ENCODE measurements at regions not wholly inside any gene's neighbourhood (a gene's known extent, or its start where the extent isn't known, plus 50 kb on each side); places are given as distances from the start of the nearest gene placed in this dataset.
"Not testable (repeated sequence)": the region's sequence is repeated elsewhere in the genome, so short reads cannot be mapped to it uniquely, and the experiment has no call there.

DNA sequence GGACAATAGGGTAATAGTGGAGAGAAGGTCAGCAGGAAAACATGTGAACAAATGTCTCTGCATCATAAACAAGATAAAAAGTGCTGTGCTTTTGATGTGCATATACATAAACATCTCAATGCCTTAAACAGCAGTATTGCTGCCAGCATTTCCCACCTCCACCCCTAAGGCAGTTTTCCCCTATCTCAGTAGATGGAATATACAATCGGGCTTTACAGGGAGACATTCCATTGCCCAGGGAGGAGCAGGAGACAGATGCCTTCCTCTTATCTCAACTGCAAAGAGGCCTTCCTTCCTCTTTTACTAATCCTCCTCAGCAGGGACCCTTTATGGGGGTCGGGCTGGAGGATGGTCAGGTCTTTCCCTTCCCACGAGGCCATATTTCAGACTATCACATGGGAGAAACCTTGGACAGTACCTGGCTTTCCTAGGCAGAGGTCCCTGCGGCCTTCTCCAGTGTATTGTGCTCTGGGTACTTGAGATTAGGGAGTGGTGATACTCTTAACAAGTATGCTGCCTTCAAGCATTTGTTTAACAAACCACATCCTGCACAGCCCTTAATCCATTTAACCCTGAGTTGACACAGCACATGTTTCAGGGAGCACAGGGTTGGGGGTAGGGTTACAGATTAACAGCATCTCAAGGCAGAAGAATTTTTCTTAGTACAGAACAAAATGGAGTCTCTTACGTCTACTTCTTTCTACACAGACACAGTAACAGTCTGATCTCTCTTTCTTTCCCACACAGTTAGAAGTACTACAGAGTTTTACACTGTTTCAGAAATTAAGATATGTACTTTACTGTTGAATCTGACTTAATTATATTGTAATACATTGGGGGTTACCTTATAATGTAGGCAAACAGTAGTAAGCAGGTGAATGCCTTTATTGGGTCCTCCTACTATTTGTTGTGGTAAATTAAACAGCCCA lies 189.4 kb downstream of the ALX1 start:
- peak overlapping the region; percentile 37 to 46 for H3K4me3 ChIP-seq (ENCODE audit: low read length in 2 of 2)
- peak overlapping the region; percentile 6 to 36 for H3K27ac ChIP-seq (ENCODE audit: low read depth in 1 of 2, low read length in 1 of 2)
- not testable (repeated sequence) for H3K27me3 ChIP-seq (ENCODE audit: control insufficient read depth in 2 of 2, insufficient read depth in 1 of 2, low read length in 1 of 2); H3K4me1 ChIP-seq (ENCODE audit: control insufficient read depth in 2 of 2, insufficient read depth in 2 of 2, low read length in 2 of 2); H3K36me3 ChIP-seq (ENCODE audit: control insufficient read depth in 2 of 2, insufficient read depth in 2 of 2, low read length in 1 of 2); H3K9me3 ChIP-seq (ENCODE audit: control insufficient read depth in 2 of 2, insufficient read depth in 1 of 2, low read length in 1 of 2)
- WGBS = 17% methylated on average over 5 of the region's 5 CpGs
- peak in 4 of 9 donors; percentile 7 to 61 (median 24) for DNase-seq (ENCODE audit: low read depth in 6 of 9, low spot score in 9 of 9)

- not testable (repeated sequence) for H3K27me3 ChIP-seq (ENCODE audit: control insufficient read depth in 2 of 2, insufficient read depth in 1 of 2, low read length in 1 of 2); H3K36me3 ChIP-seq (ENCODE audit: control insufficient read depth in 2 of 2, insufficient read depth in 2 of 2, low read length in 1 of 2); H3K27ac ChIP-seq (ENCODE audit: low read depth in 1 of 2, low read length in 1 of 2); H3K9me3 ChIP-seq (ENCODE audit: control insufficient read depth in 2 of 2, insufficient read depth in 1 of 2, low read length in 1 of 2); H3K4me1 ChIP-seq (ENCODE audit: control insufficient read depth in 2 of 2, insufficient read depth in 2 of 2, low read length in 2 of 2); H3K4me3 ChIP-seq (ENCODE audit: low read length in 2 of 2); DNase-seq (ENCODE audit: low read depth in 6 of 9, low spot score in 9 of 9)
- 96% methylated on average over 1 of the region's 1 CpG for WGBS
These were observed 195.3 kb downstream of the ALX1 start for GRCh38 chr12:85475277-85475676.

- no peak overlapping the region for H3K27ac ChIP-seq (ENCODE audit: low read depth in 1 of 2, low read length in 1 of 2)
- no peak overlapping the region for H3K4me3 ChIP-seq (ENCODE audit: low read length in 2 of 2)
- no peaks in the 10 kb centered on the region for H3K36me3 ChIP-seq (ENCODE audit: control insufficient read depth in 2 of 2, insufficient read depth in 2 of 2, low read length in 1 of 2)
- no peaks in the 10 kb centered on the region for H3K9me3 ChIP-seq (ENCODE audit: control insufficient read depth in 2 of 2, insufficient read depth in 1 of 2, low read length in 1 of 2)
- H3K27me3 ChIP-seq (ENCODE audit: control insufficient read depth in 2 of 2, insufficient read depth in 1 of 2, low read length in 1 of 2) = no peaks in the 10 kb centered on the region
- DNase-seq (ENCODE audit: low read depth in 6 of 9, low spot score in 9 of 9) = no peak
- H3K4me1 ChIP-seq (ENCODE audit: control insufficient read depth in 2 of 2, insufficient read depth in 2 of 2, low read length in 2 of 2) = no peaks in the 10 kb centered on the region
These were observed 196.7 kb downstream of the ALX1 start for GRCh38 chr12:85476756-85477155.

DNA sequence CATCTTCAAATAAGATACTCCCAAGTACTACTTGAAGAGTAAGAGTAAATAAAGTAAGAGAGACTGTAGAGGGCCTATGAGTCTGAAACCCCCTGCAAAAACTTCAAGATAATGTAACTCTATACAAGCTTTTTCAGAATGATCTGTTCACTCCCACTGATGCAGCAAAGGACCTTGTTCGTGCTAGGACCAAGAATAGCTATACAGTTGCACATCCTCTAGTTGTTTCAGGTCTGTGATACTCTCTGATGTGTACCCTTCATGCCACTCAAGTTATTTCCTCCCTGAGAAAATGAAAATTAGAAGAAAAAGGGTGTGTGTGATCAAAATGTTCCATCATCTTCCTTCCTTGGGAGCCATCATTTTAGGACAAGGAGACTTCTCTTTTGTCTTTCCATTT lies 204.4 kb downstream of the ALX1 start:
- H3K9me3 ChIP-seq (ENCODE audit: control insufficient read depth in 2 of 2, insufficient read depth in 1 of 2, low read length in 1 of 2) = no peaks in the 10 kb centered on the region
- DNase-seq (ENCODE audit: low read depth in 6 of 9, low spot score in 9 of 9) = no peak
- 97% methylated on average over 1 of the region's 1 CpG for WGBS
- H3K27me3 ChIP-seq (ENCODE audit: control insufficient read depth in 2 of 2, insufficient read depth in 1 of 2, low read length in 1 of 2) = no peaks in the 10 kb centered on the region
- H3K36me3 ChIP-seq (ENCODE audit: control insufficient read depth in 2 of 2, insufficient read depth in 2 of 2, low read length in 1 of 2) = no peaks in the 10 kb centered on the region
- no peak overlapping the region for H3K4me3 ChIP-seq (ENCODE audit: low read length in 2 of 2)
- H3K4me1 ChIP-seq (ENCODE audit: control insufficient read depth in 2 of 2, insufficient read depth in 2 of 2, low read length in 2 of 2) = no peaks in the 10 kb centered on the region
- H3K27ac ChIP-seq (ENCODE audit: low read depth in 1 of 2, low read length in 1 of 2) = no peak overlapping the region

DNA sequence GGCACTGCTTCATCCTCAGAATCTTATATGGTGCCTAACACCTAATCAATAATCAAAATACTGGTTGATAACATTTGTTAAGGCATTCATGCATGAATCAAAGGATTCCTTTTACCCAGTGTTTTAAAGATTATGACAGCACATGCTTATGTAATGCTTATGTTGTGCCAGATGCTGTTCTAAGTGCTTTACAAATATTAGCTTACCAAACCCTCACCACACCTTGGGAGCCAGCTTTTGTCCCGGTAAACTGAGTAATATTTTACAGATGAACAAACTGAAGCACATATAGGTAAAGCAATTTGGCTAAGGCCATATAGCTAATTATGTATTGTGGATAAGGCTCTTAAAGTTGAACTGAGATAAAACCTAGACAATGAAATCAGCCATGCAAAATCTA lies 209.2 kb downstream of the ALX1 start:
- Histone ChIP-seq H3K27me3 (ENCODE audit: control insufficient read depth in 2 of 2, insufficient read depth in 1 of 2, low read length in 1 of 2) (no peaks in the 10 kb centered on the region), H3K36me3 (ENCODE audit: control insufficient read depth in 2 of 2, insufficient read depth in 2 of 2, low read length in 1 of 2) (no peaks in the 10 kb centered on the region), H3K4me1 (ENCODE audit: control insufficient read depth in 2 of 2, insufficient read depth in 2 of 2, low read length in 2 of 2) (no peaks in the 10 kb centered on the region), H3K9me3 (ENCODE audit: control insufficient read depth in 2 of 2, insufficient read depth in 1 of 2, low read length in 1 of 2) (no peaks in the 10 kb centered on the region), H3K4me3 (ENCODE audit: low read length in 2 of 2) (no peak overlapping the region), H3K27ac (ENCODE audit: low read depth in 1 of 2, low read length in 1 of 2) (no peak overlapping the region)
- WGBS = 99% methylated on average over 1 of the region's 1 CpG
- no peak for DNase-seq (ENCODE audit: low read depth in 6 of 9, low spot score in 9 of 9)

GRCh38 chr12:85504164-85504563 lies 224.1 kb downstream of the ALX1 start:
- no peaks in the 10 kb centered on the region for H3K4me1 ChIP-seq (ENCODE audit: control insufficient read depth in 2 of 2, insufficient read depth in 2 of 2, low read length in 2 of 2)
- DNase-seq (ENCODE audit: low read depth in 6 of 9, low spot score in 9 of 9) = no peak
- no peak overlapping the region for H3K27ac ChIP-seq (ENCODE audit: low read depth in 1 of 2, low read length in 1 of 2)
- 91% methylated on average over 2 of the region's 2 CpGs for WGBS
- H3K27me3 ChIP-seq (ENCODE audit: control insufficient read depth in 2 of 2, insufficient read depth in 1 of 2, low read length in 1 of 2) = no peaks in the 10 kb centered on the region
- H3K9me3 ChIP-seq (ENCODE audit: control insufficient read depth in 2 of 2, insufficient read depth in 1 of 2, low read length in 1 of 2) = no peaks in the 10 kb centered on the region
- H3K36me3 ChIP-seq (ENCODE audit: control insufficient read depth in 2 of 2, insufficient read depth in 2 of 2, low read length in 1 of 2) = no peaks in the 10 kb centered on the region
- H3K4me3 ChIP-seq (ENCODE audit: low read length in 2 of 2) = no peak overlapping the region

DNA sequence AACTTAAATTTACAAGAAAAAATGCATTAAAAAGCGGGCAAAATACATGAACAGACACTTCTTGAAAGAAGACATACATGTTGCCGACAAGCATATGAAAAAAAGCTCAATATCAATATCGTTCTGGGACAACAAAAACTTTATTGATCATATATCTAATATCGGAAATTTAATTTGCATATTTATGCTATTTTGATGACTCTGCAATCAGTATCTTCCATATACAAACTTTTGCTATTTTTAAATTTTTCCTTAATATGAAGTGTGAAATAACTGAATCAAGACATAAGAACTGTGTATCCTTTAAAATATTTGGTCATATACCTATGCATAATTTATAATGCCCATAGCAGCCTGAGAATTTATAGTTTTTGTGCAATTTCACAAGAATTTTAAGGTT lies 224.6 kb downstream of the ALX1 start:
- H3K4me3 ChIP-seq (ENCODE audit: low read length in 2 of 2) = no peak overlapping the region
- WGBS = 97% methylated on average over 4 of the region's 4 CpGs
- H3K9me3 ChIP-seq (ENCODE audit: control insufficient read depth in 2 of 2, insufficient read depth in 1 of 2, low read length in 1 of 2) = no peaks in the 10 kb centered on the region
- no peaks in the 10 kb centered on the region for H3K36me3 ChIP-seq (ENCODE audit: control insufficient read depth in 2 of 2, insufficient read depth in 2 of 2, low read length in 1 of 2)
- H3K27ac ChIP-seq (ENCODE audit: low read depth in 1 of 2, low read length in 1 of 2) = no peak overlapping the region
- no peak for DNase-seq (ENCODE audit: low read depth in 6 of 9, low spot score in 9 of 9)
- no peaks in the 10 kb centered on the region for H3K27me3 ChIP-seq (ENCODE audit: control insufficient read depth in 2 of 2, insufficient read depth in 1 of 2, low read length in 1 of 2)
- no peaks in the 10 kb centered on the region for H3K4me1 ChIP-seq (ENCODE audit: control insufficient read depth in 2 of 2, insufficient read depth in 2 of 2, low read length in 2 of 2)

GRCh38 chr12:85507456-85507855 lies 227.4 kb downstream of the ALX1 start:
- no peaks in the 10 kb centered on the region for H3K4me1 ChIP-seq (ENCODE audit: control insufficient read depth in 2 of 2, insufficient read depth in 2 of 2, low read length in 2 of 2)
- H3K9me3 ChIP-seq (ENCODE audit: control insufficient read depth in 2 of 2, insufficient read depth in 1 of 2, low read length in 1 of 2) = no peaks in the 10 kb centered on the region
- H3K27me3 ChIP-seq (ENCODE audit: control insufficient read depth in 2 of 2, insufficient read depth in 1 of 2, low read length in 1 of 2) = no peaks in the 10 kb centered on the region
- H3K27ac ChIP-seq (ENCODE audit: low read depth in 1 of 2, low read length in 1 of 2) = no peak overlapping the region
- H3K4me3 ChIP-seq (ENCODE audit: low read length in 2 of 2) = no peak overlapping the region
- no peaks in the 10 kb centered on the region for H3K36me3 ChIP-seq (ENCODE audit: control insufficient read depth in 2 of 2, insufficient read depth in 2 of 2, low read length in 1 of 2)
- no peak for DNase-seq (ENCODE audit: low read depth in 6 of 9, low spot score in 9 of 9)

DNA sequence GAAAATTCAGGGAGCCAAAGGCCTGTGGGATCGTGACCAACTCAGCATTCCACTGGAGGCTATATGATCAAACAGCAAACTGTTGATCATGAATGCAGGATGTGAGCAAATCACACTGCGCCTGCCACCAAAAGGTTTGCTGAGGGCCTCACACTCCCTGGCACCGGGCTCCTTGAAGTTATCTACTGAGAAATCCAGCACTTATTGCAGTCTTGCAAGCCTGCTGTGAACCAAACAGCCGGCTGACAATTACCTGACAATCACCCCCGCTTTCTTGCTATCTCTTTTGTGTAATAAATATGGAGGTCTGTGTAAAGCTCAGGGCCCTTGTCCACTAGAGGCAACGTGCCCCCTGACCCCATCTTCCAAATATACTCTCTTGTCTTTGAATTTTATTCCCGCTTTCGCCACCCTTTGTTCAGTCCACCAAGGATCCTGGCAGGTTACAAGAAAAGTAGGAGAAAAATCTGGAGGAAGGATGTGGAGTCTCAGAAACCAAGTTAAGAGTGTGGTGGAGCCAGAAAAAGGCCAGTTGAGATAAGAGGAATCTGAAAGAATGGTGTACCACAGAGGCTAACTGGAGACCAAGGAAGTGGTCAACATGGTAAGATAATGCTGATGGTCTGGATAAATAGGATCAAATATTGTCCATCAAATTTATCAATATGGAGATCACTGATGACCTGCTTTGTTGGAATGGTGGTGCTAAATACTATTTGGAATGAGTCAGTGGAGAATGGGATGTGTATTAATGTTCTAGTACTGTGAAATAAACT lies 229.2 kb downstream of the ALX1 start:
- Histone ChIP-seq H3K36me3 (ENCODE audit: control insufficient read depth in 2 of 2, insufficient read depth in 2 of 2, low read length in 1 of 2) (no peaks in the 10 kb centered on the region), H3K4me1 (ENCODE audit: control insufficient read depth in 2 of 2, insufficient read depth in 2 of 2, low read length in 2 of 2) (no peaks in the 10 kb centered on the region), H3K27ac (ENCODE audit: low read depth in 1 of 2, low read length in 1 of 2) (no peak overlapping the region), H3K4me3 (ENCODE audit: low read length in 2 of 2) (no peak overlapping the region), H3K9me3 (ENCODE audit: control insufficient read depth in 2 of 2, insufficient read depth in 1 of 2, low read length in 1 of 2) (no peaks in the 10 kb centered on the region), H3K27me3 (ENCODE audit: control insufficient read depth in 2 of 2, insufficient read depth in 1 of 2, low read length in 1 of 2) (no peaks in the 10 kb centered on the region)
- no peak for DNase-seq (ENCODE audit: low read depth in 6 of 9, low spot score in 9 of 9)
- 89% methylated on average over 8 of the region's 8 CpGs for WGBS

Data from thymus (tissue), 11 donors.